Thyroid gland (tissue), 4 donors: ENCODE measurements at regions not wholly inside any gene's neighbourhood (a gene's known extent, or its start where the extent isn't known, plus 50 kb on each side); places are given as distances from the start of the nearest gene placed in this dataset.
"Not testable (repeated sequence)": the region's sequence is repeated elsewhere in the genome, so short reads cannot be mapped to it uniquely, and the experiment has no call there.

ENCODE experiments used
- DNase-seq, 2 donors: peaks; one replicate each; pipeline ENCODE4 v3.0.0-alpha.2; 2019
- H3K27ac ChIP-seq, 3 donors: fragments of 200-600 bp; sonication (generic); 1 replicate in 2 of 3; 2 replicates in 1 of 3; pipeline ENCODE4 v1.5.1; 2016 to 2019; ENCODE audit warnings: mild to moderate bottlenecking in 1 of 3, moderate library complexity in 1 of 3
- H3K27me3 ChIP-seq: fragments of 200-600 bp; sonication (generic); one replicate; pipeline ENCODE4 v1.5.1; 2019
- H3K36me3 ChIP-seq, 2 donors: fragments of 200-600 bp; sonication (generic); one replicate each; pipeline ENCODE4 v1.5.1; 2016 to 2019
- H3K4me1 ChIP-seq, 2 donors: fragments of 200-600 bp; sonication (generic); one replicate each; pipeline ENCODE4 v1.5.1; 2017 to 2019
- H3K4me3 ChIP-seq, 3 donors: fragments of 200-600 bp; sonication (generic); replicated peaks in 1 of 3; 1 replicate in 2 of 3; 2 replicates in 1 of 3; pipeline ENCODE4 v1.5.1; 2016; ENCODE audit warnings: mild to moderate bottlenecking in 1 of 3
- H3K9me3 ChIP-seq: fragments of 200-600 bp; sonication (generic); one replicate; pipeline ENCODE4 v1.5.1; 2017
- POLR2A ChIP-seq, 2 donors: fragments of 450-650 bp; IDR thresholded peaks; one replicate each; pipeline ENCODE4 v1.6.1; 2017; ENCODE audit warnings: antibody characterized with exemption in 2 of 2, mild to moderate bottlenecking in 2 of 2, moderate library complexity in 1 of 2
- WGBS, 2 donors: methylation state at CpG; one replicate each; pipeline ENCODE4 v1.1.5; 2017; 5-methylcytosine and 5-hydroxymethylcytosine counted together
- intact Hi-C: fragments of 100-400 bp; cut with DNase I; formaldehyde crosslinking; loops from one replicate; pipeline ENCODE4 v1.15.1; 2023
- TF ChIP-seq, protein P1 (sequence below), 6 experiments: fragments of 200-600 bp in 3 of 6; fragments of 450-650 bp in 3 of 6; sonication (generic) in 3 of 6; IDR thresholded peaks; one replicate each; pipeline ENCODE4 v1.5.1; 2016 to 2019; ENCODE audit warnings: antibody characterized with exemption in 6 of 6, mild to moderate bottlenecking in 2 of 6, inconsistent platforms in 1 of 6, moderate library complexity in 1 of 6

DNA sequence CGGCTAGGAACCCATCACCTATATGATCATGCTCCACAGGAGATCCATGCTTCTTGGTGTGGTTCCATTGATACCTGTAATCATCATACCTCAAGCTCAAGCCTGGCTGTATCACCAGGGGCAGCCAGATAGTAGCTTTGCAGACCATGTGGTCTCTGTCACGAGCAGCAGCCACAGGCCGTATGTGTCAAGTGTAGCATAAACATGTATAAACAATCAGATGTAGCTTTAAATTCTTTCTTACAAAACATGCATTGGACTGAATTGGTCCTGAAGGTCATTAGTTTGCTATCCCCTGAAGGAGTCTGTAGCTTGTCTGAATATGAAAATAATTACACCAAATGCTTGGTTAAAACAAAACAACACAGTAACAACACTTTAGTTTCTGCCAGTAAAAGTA lies 1223.2 kb upstream of the TMEM132C start:
- intact Hi-C loops = no loop called here
- DNase-seq = no peak
- Histone ChIP-seq H3K27ac (no peak overlapping the region), H3K36me3 (no peaks in the 10 kb centered on the region), H3K27me3 (no peaks in the 10 kb centered on the region), H3K4me3 (no peak overlapping the region), H3K4me1 (no peaks in the 10 kb centered on the region), H3K9me3 (no peaks in the 10 kb centered on the region)
- TF ChIP-seq, protein P1, sequence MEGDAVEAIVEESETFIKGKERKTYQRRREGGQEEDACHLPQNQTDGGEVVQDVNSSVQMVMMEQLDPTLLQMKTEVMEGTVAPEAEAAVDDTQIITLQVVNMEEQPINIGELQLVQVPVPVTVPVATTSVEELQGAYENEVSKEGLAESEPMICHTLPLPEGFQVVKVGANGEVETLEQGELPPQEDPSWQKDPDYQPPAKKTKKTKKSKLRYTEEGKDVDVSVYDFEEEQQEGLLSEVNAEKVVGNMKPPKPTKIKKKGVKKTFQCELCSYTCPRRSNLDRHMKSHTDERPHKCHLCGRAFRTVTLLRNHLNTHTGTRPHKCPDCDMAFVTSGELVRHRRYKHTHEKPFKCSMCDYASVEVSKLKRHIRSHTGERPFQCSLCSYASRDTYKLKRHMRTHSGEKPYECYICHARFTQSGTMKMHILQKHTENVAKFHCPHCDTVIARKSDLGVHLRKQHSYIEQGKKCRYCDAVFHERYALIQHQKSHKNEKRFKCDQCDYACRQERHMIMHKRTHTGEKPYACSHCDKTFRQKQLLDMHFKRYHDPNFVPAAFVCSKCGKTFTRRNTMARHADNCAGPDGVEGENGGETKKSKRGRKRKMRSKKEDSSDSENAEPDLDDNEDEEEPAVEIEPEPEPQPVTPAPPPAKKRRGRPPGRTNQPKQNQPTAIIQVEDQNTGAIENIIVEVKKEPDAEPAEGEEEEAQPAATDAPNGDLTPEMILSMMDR (IDR thresholded peaks at IDR 0.05) = no peak
- no peak for TF ChIP-seq POLR2A (IDR thresholded peaks at IDR 0.05)
- 75 to 80% methylated on average over 3 of the region's 3 CpGs for WGBS, 2 donors

DNA sequence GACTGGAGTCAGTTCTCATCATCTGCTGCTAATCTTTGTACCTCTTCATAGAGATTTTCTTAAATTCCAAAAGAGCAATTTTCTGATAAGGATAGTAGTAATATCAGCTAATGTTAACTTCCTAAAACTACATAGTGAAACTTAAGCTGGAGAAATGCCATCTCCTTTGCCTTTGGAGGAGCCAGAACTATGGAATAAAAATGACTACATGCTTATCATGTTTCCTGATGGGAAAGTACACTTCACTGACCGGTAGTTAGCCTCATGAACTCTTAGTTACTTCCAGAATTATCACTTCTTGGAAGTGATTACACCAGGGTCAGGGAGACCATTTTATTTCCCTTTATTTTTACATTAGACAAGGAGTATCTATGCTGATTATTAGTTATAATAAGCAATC lies 1222.1 kb upstream of the TMEM132C start:
- TF ChIP-seq, protein P1 (IDR thresholded peaks at IDR 0.05) = no peak
- no peak for TF ChIP-seq POLR2A (IDR thresholded peaks at IDR 0.05)
- WGBS, 2 donors = 41 to 53% methylated on average over 1 of the region's 1 CpG
- Histone ChIP-seq H3K36me3 (no peaks in the 10 kb centered on the region), H3K27ac (no peak overlapping the region), H3K27me3 (no peaks in the 10 kb centered on the region), H3K4me1 (no peaks in the 10 kb centered on the region), H3K4me3 (no peak overlapping the region), H3K9me3 (no peaks in the 10 kb centered on the region)
- intact Hi-C loops = no loop called here
- DNase-seq = no peak

DNA sequence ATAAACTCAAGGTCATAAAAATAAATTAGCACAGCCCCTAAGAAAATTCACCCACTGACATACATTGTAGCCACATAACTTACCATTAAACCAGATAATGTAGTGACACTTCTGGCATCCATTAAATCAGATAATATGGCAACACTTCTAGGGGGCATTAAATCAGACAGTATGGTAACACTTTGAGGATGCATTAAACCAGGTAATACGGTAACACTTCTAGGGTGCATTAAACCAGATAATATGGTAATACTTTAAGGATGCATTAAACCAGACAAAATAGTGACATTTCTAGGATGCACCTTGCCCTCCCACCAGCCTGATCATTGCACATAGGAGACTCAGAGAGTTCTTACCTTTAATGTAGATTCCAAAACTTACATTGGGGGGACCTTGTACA lies 1220.5 kb upstream of the TMEM132C start:
- Histone ChIP-seq H3K4me1 (no peaks in the 10 kb centered on the region), H3K36me3 (no peaks in the 10 kb centered on the region), H3K4me3 (no peak overlapping the region), H3K9me3 (no peaks in the 10 kb centered on the region), H3K27me3 (no peaks in the 10 kb centered on the region), H3K27ac (no peak overlapping the region)
- TF ChIP-seq POLR2A (IDR thresholded peaks at IDR 0.05) = no peak
- intact Hi-C loops = no loop called here
- WGBS, 2 donors = 79 to 92% methylated on average over 1 of the region's 1 CpG
- DNase-seq = no peak

DNA sequence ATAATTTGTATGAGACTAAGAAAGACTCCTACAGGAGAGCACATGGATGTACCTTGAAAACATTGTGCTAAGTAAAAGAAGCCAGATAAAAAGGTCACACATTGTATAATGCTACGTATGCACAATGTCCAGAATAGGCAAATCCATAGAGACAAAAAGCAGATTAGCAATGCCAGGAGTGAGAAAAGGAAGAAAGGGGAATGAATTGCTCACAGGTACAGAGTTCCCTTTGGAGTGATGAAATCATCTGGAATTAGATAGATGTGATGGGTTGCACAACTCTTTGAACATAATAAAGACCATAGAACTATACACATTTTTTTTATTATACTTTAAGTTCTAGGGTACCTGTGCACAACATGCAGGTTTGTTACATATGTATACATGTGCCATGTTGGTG lies 1218.9 kb upstream of the TMEM132C start:
- H3K9me3 ChIP-seq = no peaks in the 10 kb centered on the region
- WGBS, 2 donors = 84 to 97% methylated on average over 1 of the region's 1 CpG
- no peaks in the 10 kb centered on the region for H3K36me3 ChIP-seq
- no peaks in the 10 kb centered on the region for H3K4me1 ChIP-seq
- no peaks in the 10 kb centered on the region for H3K27me3 ChIP-seq
- DNase-seq = no peak
- TF ChIP-seq POLR2A (IDR thresholded peaks at IDR 0.05) = no peak
- TF ChIP-seq, protein P1 (IDR thresholded peaks at IDR 0.05) = no peak
- no peak overlapping the region for H3K27ac ChIP-seq
- intact Hi-C loops = no loop called here
- no peak overlapping the region for H3K4me3 ChIP-seq

DNA sequence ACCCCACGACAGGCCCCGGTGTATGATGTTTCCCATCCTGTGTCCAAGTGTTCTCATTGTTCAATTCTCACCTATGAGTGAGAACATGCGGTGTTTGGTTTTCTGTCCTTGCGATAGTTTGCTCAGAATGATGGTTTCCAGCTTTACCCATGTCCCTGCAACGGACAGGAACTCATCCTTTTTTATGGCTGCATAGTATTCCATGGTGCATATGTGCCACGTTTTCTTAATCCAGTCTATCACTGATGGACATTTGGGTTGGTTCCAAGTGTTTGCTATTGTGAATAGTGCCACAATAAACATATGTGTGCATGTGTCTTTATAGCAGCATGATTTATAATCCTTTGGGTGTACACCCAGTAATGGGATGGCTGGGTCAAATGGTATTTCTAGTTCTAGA lies 1218.4 kb upstream of the TMEM132C start:
- H3K27ac ChIP-seq = not testable (repeated sequence)

DNA sequence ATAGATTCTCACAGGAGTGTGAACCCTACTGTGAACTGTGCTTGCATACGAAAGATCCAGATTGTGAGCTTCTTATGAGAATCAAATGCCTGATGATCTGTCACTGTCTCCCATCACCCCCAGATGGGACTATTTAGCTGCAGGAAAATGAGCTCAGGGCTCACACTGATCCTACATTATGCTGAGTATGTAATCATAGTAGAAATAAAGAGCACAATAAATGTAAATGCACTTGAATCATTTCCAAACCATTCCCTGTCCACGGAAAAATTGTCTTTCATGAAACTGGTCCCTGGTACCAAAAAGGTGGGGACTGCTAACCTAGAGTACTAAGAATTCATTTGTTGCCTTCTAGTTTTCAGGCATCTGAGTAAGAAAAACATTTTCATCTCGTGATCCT lies 1215.8 kb upstream of the TMEM132C start:
- TF ChIP-seq POLR2A (IDR thresholded peaks at IDR 0.05) = no peak
- TF ChIP-seq, protein P1 (IDR thresholded peaks at IDR 0.05) = no peak
- Histone ChIP-seq H3K36me3 (no peaks in the 10 kb centered on the region), H3K4me3 (no peak overlapping the region), H3K27me3 (no peaks in the 10 kb centered on the region), H3K4me1 (no peaks in the 10 kb centered on the region), H3K27ac (no peak overlapping the region), H3K9me3 (no peaks in the 10 kb centered on the region)
- intact Hi-C loops = no loop called here
- no peak for DNase-seq
- WGBS, 2 donors = 77 to 89% methylated on average over 3 of the region's 3 CpGs

More for the DNA sequence above, 1218.4 kb upstream of the TMEM132C start:
- DNase-seq, H3K36me3 ChIP-seq, H3K4me1 ChIP-seq, H3K4me3 ChIP-seq, H3K27me3 ChIP-seq, intact Hi-C loops, H3K9me3 ChIP-seq: not testable (repeated sequence)
- WGBS, 2 donors = 88 to 95% methylated on average over 6 of the region's 6 CpGs
